ENCODE measurements at regions not wholly inside any gene's neighbourhood (a gene's known extent, or its start where the extent isn't known, plus 50 kb on each side); places are given as distances from the start of the nearest gene placed in this dataset.

GRCh38 chr17:73694491-73694890 lies 50.2 kb upstream of the SDK2 start:
- DNase-seq (ENCODE audit: low read depth in 2 of 2) = no peak

GRCh38 chr17:73695035-73695738 lies 50.9 kb upstream of the SDK2 start:
- no peak for DNase-seq (ENCODE audit: low read depth in 2 of 2)

GRCh38 chr17:73696251-73696650 lies 52.0 kb upstream of the SDK2 start:
- DNase-seq (ENCODE audit: low read depth in 2 of 2) = no peak

- DNase-seq (ENCODE audit: low read depth in 2 of 2) = no peak
Measured at GRCh38 chr17:73697872-73698271, 53.6 kb upstream of the SDK2 start.

GRCh38 chr17:73698966-73699365 lies 54.7 kb upstream of the SDK2 start:
- no peak for DNase-seq (ENCODE audit: low read depth in 2 of 2)

- DNase-seq (ENCODE audit: low read depth in 2 of 2) = no peak
Measured at GRCh38 chr17:73701701-73702100, 57.5 kb upstream of the SDK2 start.

GRCh38 chr17:73703192-73703591 lies 58.9 kb upstream of the SDK2 start:
- DNase-seq (ENCODE audit: low read depth in 2 of 2) = no peak

GRCh38 chr17:73703917-73704316 lies 59.7 kb upstream of the SDK2 start:
- DNase-seq (ENCODE audit: low read depth in 2 of 2) = no peak

- no peak for DNase-seq (ENCODE audit: low read depth in 2 of 2)
Measured at GRCh38 chr17:73705594-73705993, 61.3 kb upstream of the SDK2 start.

- no peak for DNase-seq (ENCODE audit: low read depth in 2 of 2)
Measured at GRCh38 chr17:73706428-73706827, 62.2 kb upstream of the SDK2 start.

- DNase-seq (ENCODE audit: low read depth in 2 of 2) = no peak
Measured at GRCh38 chr17:73706858-73707257, 62.6 kb upstream of the SDK2 start.

GRCh38 chr17:73707358-73707757 lies 63.1 kb upstream of the SDK2 start:
- DNase-seq (ENCODE audit: low read depth in 2 of 2) = no peak

- DNase-seq (ENCODE audit: low read depth in 2 of 2) = peak; percentile 38 to 42
Measured at GRCh38 chr17:73710095-73710592, 65.9 kb upstream of the SDK2 start.

GRCh38 chr17:73711184-73711583 lies 66.9 kb upstream of the SDK2 start:
- DNase-seq (ENCODE audit: low read depth in 2 of 2) = no peak

GRCh38 chr17:73711916-73712315 lies 67.7 kb upstream of the SDK2 start:
- DNase-seq (ENCODE audit: low read depth in 2 of 2) = no peak

- DNase-seq (ENCODE audit: low read depth in 2 of 2) = no peak
Measured at GRCh38 chr17:73713136-73713535, 68.9 kb upstream of the SDK2 start.

- DNase-seq (ENCODE audit: low read depth in 2 of 2) = no peak
Measured at GRCh38 chr17:73715769-73716168, 71.5 kb upstream of the SDK2 start.

GRCh38 chr17:73717690-73718089 lies 73.4 kb upstream of the SDK2 start:
- no peak for DNase-seq (ENCODE audit: low read depth in 2 of 2)

- DNase-seq (ENCODE audit: low read depth in 2 of 2) = no peak
Measured at GRCh38 chr17:73718362-73718761, 74.1 kb upstream of the SDK2 start.

- DNase-seq (ENCODE audit: low read depth in 2 of 2) = no peak
Measured at GRCh38 chr17:73718912-73719311, 74.7 kb upstream of the SDK2 start.

GRCh38 chr17:73719588-73720071 lies 75.4 kb upstream of the SDK2 start:
- no peak for DNase-seq (ENCODE audit: low read depth in 2 of 2)

- DNase-seq (ENCODE audit: low read depth in 2 of 2) = no peak
Measured at GRCh38 chr17:73720187-73720834, 76.1 kb upstream of the SDK2 start.

- peak in 1 of 2 donors; percentile 9 for DNase-seq (ENCODE audit: low read depth in 2 of 2)
Measured at GRCh38 chr17:73722165-73722564, 77.9 kb upstream of the SDK2 start.

All from stimulated activated CD4-positive, alpha-beta T cell treated with anti-CD3 and anti-CD28 coated beads, Interleukin-1b, Interleukin-23, amount 100 ng/mL, for 1 hour (primary cell).